WTC11 (cell line): ENCODE measurements at regions not wholly inside any gene's neighbourhood (a gene's known extent, or its start where the extent isn't known, plus 50 kb on each side); places are given as distances from the start of the nearest gene placed in this dataset.

ENCODE experiments used
- CREM ChIP-seq: sonication (generic); formaldehyde crosslinking; IDR thresholded peaks from 2 replicates; pipeline ENCODE4 v1.8.1; 2022; ENCODE audit warnings: mild to moderate bottlenecking, missing genetic modification reagents, moderate library complexity
- CTCF ChIP-seq: fragments of 200-600 bp; IDR thresholded peaks from 2 replicates; pipeline ENCODE4 v1.8.0; 2022; ENCODE audit warnings: antibody characterized with exemption
- E2F1 ChIP-seq: sonication (generic); formaldehyde crosslinking; IDR thresholded peaks from 2 replicates; pipeline ENCODE4 v1.8.0; 2022; ENCODE audit warnings: mild to moderate bottlenecking, missing genetic modification reagents
- HMGXB4 ChIP-seq: sonication (generic); formaldehyde crosslinking; IDR thresholded peaks from 2 replicates; pipeline ENCODE4 v1.8.1; 2023; ENCODE audit warnings: mild to moderate bottlenecking, moderate library complexity, missing genetic modification reagents
- JUN ChIP-seq: sonication (generic); formaldehyde crosslinking; IDR thresholded peaks from 2 replicates; pipeline ENCODE4 v1.8.0; 2023; ENCODE audit warnings: mild to moderate bottlenecking, missing genetic modification reagents
- NFYB ChIP-seq: sonication (generic); formaldehyde crosslinking; conservative IDR thresholded peaks from 2 replicates; pipeline ENCODE4 v1.8.0; 2022; ENCODE audit warnings: low read depth, missing genetic modification reagents
- PRDM15 ChIP-seq: sonication (generic); formaldehyde crosslinking; IDR thresholded peaks from 2 replicates; pipeline ENCODE4 v1.8.0; 2022; ENCODE audit warnings: missing genetic modification reagents
- PREB ChIP-seq: sonication (generic); formaldehyde crosslinking; IDR thresholded peaks from 2 replicates; pipeline ENCODE4 v1.8.1; 2022; ENCODE audit warnings: mild to moderate bottlenecking, missing genetic modification reagents, moderate library complexity, borderline replicate concordance
- STAT6 ChIP-seq: sonication (generic); formaldehyde crosslinking; conservative IDR thresholded peaks from 2 replicates; pipeline ENCODE4 v1.8.1; 2023; ENCODE audit warnings: mild to moderate bottlenecking, low read depth, missing genetic modification reagents, moderate library complexity
- TEAD1 ChIP-seq: sonication (generic); formaldehyde crosslinking; IDR thresholded peaks from 2 replicates; pipeline ENCODE4 v1.8.0; 2022; ENCODE audit warnings: mild to moderate bottlenecking, missing genetic modification reagents
- ZNF138 ChIP-seq: sonication (generic); formaldehyde crosslinking; conservative IDR thresholded peaks from 2 replicates; pipeline ENCODE4 v1.8.1; 2022; ENCODE audit warnings: mild to moderate bottlenecking, moderate library complexity, missing genetic modification reagents
- ZNF416 ChIP-seq: fragments of 250-450 bp; sonication (Bioruptor Pico); IDR thresholded peaks from 2 replicates; pipeline ENCODE4 v1.9.0; 2021; ENCODE audit warnings: mild to moderate bottlenecking, inconsistent platforms

GRCh38 chr16:47984669-47985068 is 171.1 kb downstream of the ABCC12 start:
- no peak for TF ChIP-seq ZNF416 (CRISPR knock-in tag)
- no peak for TF ChIP-seq ZNF138 (CRISPR knock-in tag)
- no peak for TF ChIP-seq CTCF
- TF ChIP-seq PREB (CRISPR knock-in tag) = no peak
- TF ChIP-seq E2F1 = no peak
- TF ChIP-seq NFYB (CRISPR knock-in tag) = no peak
- TF ChIP-seq JUN = no peak
- TF ChIP-seq HMGXB4 = no peak
- no peak for TF ChIP-seq PRDM15
- no peak for TF ChIP-seq CREM (CRISPR knock-in tag)
- TF ChIP-seq TEAD1 (CRISPR knock-in tag) = no peak
- TF ChIP-seq STAT6 (CRISPR knock-in tag) = no peak
